Stomach (tissue), 4 donors: ENCODE measurements at regions not wholly inside any gene's neighbourhood (a gene's known extent, or its start where the extent isn't known, plus 50 kb on each side); places are given as distances from the start of the nearest gene placed in this dataset.

Experiments
- CTCF ChIP-seq, 7 experiments: fragments of 450-650 bp in 4 of 7; fragments of 200-600 bp in 3 of 7; sonication (generic) in 3 of 7; IDR thresholded peaks; one replicate each; pipeline ENCODE4 v1.5.1; 2016 to 2019; ENCODE audit warnings: antibody characterized with exemption in 7 of 7, control low read depth in 2 of 7, mild to moderate bottlenecking in 1 of 7
- EP300 ChIP-seq: sonication (generic); formaldehyde crosslinking; IDR thresholded peaks from one replicate; pipeline ENCODE4 v1.6.1; 2017; ENCODE audit warnings: antibody characterized with exemption
- POLR2A ChIP-seq, 4 donors: fragments of 450-650 bp; IDR thresholded peaks; one replicate each; pipeline ENCODE4 v1.6.1; 2016; ENCODE audit warnings: antibody characterized with exemption in 4 of 4, control low read depth in 2 of 4, mild to moderate bottlenecking in 1 of 4, moderate library complexity in 1 of 4
- POLR2AphosphoS5 ChIP-seq, 3 donors: sonication (generic); formaldehyde crosslinking; IDR thresholded peaks; one replicate each; pipeline ENCODE4 v1.6.1; 2016; ENCODE audit warnings: antibody characterized with exemption in 3 of 3

DNA sequence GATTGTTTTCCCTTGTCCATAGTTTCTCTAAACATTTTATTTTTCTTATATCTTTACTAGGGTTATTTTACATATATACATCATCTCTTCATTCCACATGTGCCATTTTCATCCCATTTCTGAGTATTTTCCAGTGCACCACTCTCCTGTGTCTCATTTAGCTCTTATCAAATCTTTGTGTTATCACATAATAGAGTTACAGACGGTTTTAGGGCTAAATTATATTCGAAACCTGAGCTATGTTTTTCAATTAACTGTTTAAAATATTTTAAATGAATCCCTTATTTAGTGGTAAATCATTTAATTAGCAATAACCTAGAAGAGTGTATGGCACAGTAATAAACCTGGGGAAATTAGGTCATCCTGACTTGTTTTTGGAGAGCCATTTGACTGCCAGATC, 160.4 kb upstream of the DCN start:
- TF ChIP-seq EP300 (no peak), POLR2A (IDR thresholded peaks at IDR 0.05) (no peak), CTCF (IDR thresholded peaks at IDR 0.05) (no peak), POLR2AphosphoS5 (IDR thresholded peaks at IDR 0.05) (no peak)
